CD4-positive, CD25-positive, alpha-beta regulatory T cell (primary cell): ENCODE measurements at regions not wholly inside any gene's neighbourhood (a gene's known extent, or its start where the extent isn't known, plus 50 kb on each side); places are given as distances from the start of the nearest gene placed in this dataset.
"Not testable (repeated sequence)": the region's sequence is repeated elsewhere in the genome, so short reads cannot be mapped to it uniquely, and the experiment has no call there.

Experiments used
- ATAC-seq, 2 donors: fragments of 150-1000 bp; cut with Tn5 transposase; one replicate each; pipeline ENCODE4 v1.10.0; 2021; ENCODE audit warnings: low read depth in 2 of 2, moderate number of reproducible peaks in 2 of 2, moderate library complexity in 1 of 2
- DNase-seq, 3 donors: peaks; one replicate each; pipeline versions ENCODE4 v3.0.0 to v3.0.0-alpha.2; 2012 to 2022; ENCODE audit warnings: mixed read lengths in 1 of 3
- H3K27ac ChIP-seq: one replicate; pipeline ENCODE4 v1.7.0; 2013; ENCODE audit warnings: mild to moderate bottlenecking, low read length; ENCODE audit not compliant: insufficient read depth, poor library complexity, severe bottlenecking
- H3K27me3 ChIP-seq: one replicate; pipeline ENCODE4 v1.7.0; 2013; ENCODE audit warnings: low read length; ENCODE audit not compliant: control insufficient read depth, insufficient read depth
- H3K36me3 ChIP-seq: one replicate; pipeline ENCODE4 v1.7.0; 2013; ENCODE audit warnings: mild to moderate bottlenecking, low read length, moderate library complexity; ENCODE audit not compliant: control insufficient read depth, insufficient read depth
- H3K4me1 ChIP-seq: 2 replicates; pipeline ENCODE4 v1.7.0; 2013; ENCODE audit warnings: mild to moderate bottlenecking, low read length; ENCODE audit not compliant: insufficient read depth, control insufficient read depth, poor library complexity, severe bottlenecking
- H3K4me3 ChIP-seq: one replicate; pipeline ENCODE4 v1.7.0; 2013; ENCODE audit warnings: low read depth, mild to moderate bottlenecking, low read length, moderate library complexity
- H3K9me3 ChIP-seq, 2 experiments: 1 replicate in 1 of 2; 2 replicates in 1 of 2; pipeline ENCODE4 v1.7.0; 2013; ENCODE audit warnings: low read length in 2 of 2, mild to moderate bottlenecking in 1 of 2, moderate library complexity in 1 of 2; ENCODE audit not compliant: control insufficient read depth in 2 of 2
- H3K27ac Mint-ChIP-seq, 3 donors: one replicate each; pipeline ENCODE4 v1.8.0; 2020 to 2022; ENCODE audit warnings: mild to moderate bottlenecking in 3 of 3, mixed read lengths in 3 of 3, moderate library complexity in 2 of 3
- H3K27me3 Mint-ChIP-seq: one replicate; pipeline ENCODE4 v1.8.0; 2022; ENCODE audit warnings: mild to moderate bottlenecking, mixed read lengths
- H3K36me3 Mint-ChIP-seq: one replicate; pipeline ENCODE4 v1.8.0; 2020; ENCODE audit warnings: mixed read lengths
- H3K4me1 Mint-ChIP-seq, 4 donors: one replicate each; pipeline ENCODE4 v1.8.0; 2020 to 2022; ENCODE audit warnings: mixed read lengths in 4 of 4, mild to moderate bottlenecking in 1 of 4
- H3K4me3 Mint-ChIP-seq, 4 donors: one replicate each; pipeline ENCODE4 v1.8.0; 2020 to 2022; ENCODE audit warnings: mild to moderate bottlenecking in 4 of 4, mixed read lengths in 4 of 4, moderate library complexity in 3 of 4
- H3K9me3 Mint-ChIP-seq, 7 donors: one replicate each; pipeline ENCODE4 v1.8.0; 2020 to 2022; ENCODE audit warnings: mixed read lengths in 7 of 7, mild to moderate bottlenecking in 3 of 7, moderate library complexity in 2 of 7

GRCh38 chr4:28259951-28260350 lies 1399.3 kb downstream of the STIM2 start:
- H3K4me1 Mint-ChIP-seq: no peaks in the 10 kb centered on the region
- H3K36me3 Mint-ChIP-seq: no peaks in the 10 kb centered on the region
- H3K27me3 Mint-ChIP-seq: no peaks in the 10 kb centered on the region
- H3K9me3 Mint-ChIP-seq: peaks cover 0 to 14% (median 8%) of the 10 kb centered on the region in 7 donors
- Histone ChIP-seq H3K36me3 (no peaks in the 10 kb centered on the region), H3K27ac (no peak overlapping the region), H3K4me1 (no peaks in the 10 kb centered on the region), H3K4me3 (no peak overlapping the region), H3K27me3 (no peaks in the 10 kb centered on the region), H3K9me3 (peaks cover 1 to 6% of the 10 kb centered on the region in 2 experiments)
- no peak for DNase-seq
- no peak for ATAC-seq
- H3K27ac Mint-ChIP-seq: no peak overlapping the region
- H3K4me3 Mint-ChIP-seq: no peak overlapping the region

GRCh38 chr4:28267166-28267565 lies 1406.5 kb downstream of the STIM2 start:
- DNase-seq: no peak
- Mint-ChIP-seq H3K36me3 (no peaks in the 10 kb centered on the region), H3K4me3 (no peak overlapping the region), H3K27me3 (no peaks in the 10 kb centered on the region), H3K27ac (no peak overlapping the region), H3K4me1 (no peaks in the 10 kb centered on the region), H3K9me3 (peaks cover 0 to 19% (median 3%) of the 10 kb centered on the region in 7 donors)
- H3K4me3 ChIP-seq: no peak overlapping the region
- H3K27me3 ChIP-seq: no peaks in the 10 kb centered on the region
- no peak for ATAC-seq
- H3K9me3 ChIP-seq: peaks cover 0 to 6% of the 10 kb centered on the region in 2 experiments
- no peaks in the 10 kb centered on the region for H3K4me1 ChIP-seq
- no peak overlapping the region for H3K27ac ChIP-seq
- no peaks in the 10 kb centered on the region for H3K36me3 ChIP-seq

- Mint-ChIP-seq H3K36me3 (no peaks in the 10 kb centered on the region), H3K27ac (no peak overlapping the region), H3K27me3 (no peaks in the 10 kb centered on the region), H3K4me1 (no peaks in the 10 kb centered on the region), H3K4me3 (no peak overlapping the region), H3K9me3 (peaks cover 0 to 16% (median 7%) of the 10 kb centered on the region in 7 donors)
- DNase-seq (no peak), ATAC-seq (no peak)
- no peaks in the 10 kb centered on the region for H3K9me3 ChIP-seq
- no peaks in the 10 kb centered on the region for H3K27me3 ChIP-seq
- no peaks in the 10 kb centered on the region for H3K4me1 ChIP-seq
- H3K36me3 ChIP-seq: no peaks in the 10 kb centered on the region
- H3K4me3 ChIP-seq: no peak overlapping the region
- H3K27ac ChIP-seq: no peak overlapping the region
Observed at GRCh38 chr4:28269426-28269825, 1408.8 kb downstream of the STIM2 start.

GRCh38 chr4:28277931-28278330 lies 1417.3 kb downstream of the STIM2 start:
- Mint-ChIP-seq H3K4me3 (no peak overlapping the region), H3K9me3 (peaks cover 2 to 40% (median 15%) of the 10 kb centered on the region in 7 donors), H3K27ac (no peak overlapping the region), H3K27me3 (no peaks in the 10 kb centered on the region), H3K4me1 (no peaks in the 10 kb centered on the region), H3K36me3 (no peaks in the 10 kb centered on the region)
- DNase-seq (no peak), ATAC-seq (no peak)
- Histone ChIP-seq H3K36me3 (no peaks in the 10 kb centered on the region), H3K9me3 (peaks cover 5 to 6% of the 10 kb centered on the region in 2 experiments), H3K4me3 (no peak overlapping the region), H3K4me1 (no peaks in the 10 kb centered on the region), H3K27ac (no peak overlapping the region), H3K27me3 (no peaks in the 10 kb centered on the region)

GRCh38 chr4:28278676-28279075 lies 1418.0 kb downstream of the STIM2 start:
- no peak overlapping the region for H3K4me3 Mint-ChIP-seq
- Histone ChIP-seq H3K27me3 (no peaks in the 10 kb centered on the region), H3K36me3 (no peaks in the 10 kb centered on the region), H3K4me1 (no peaks in the 10 kb centered on the region), H3K9me3 (peaks cover 5 to 6% of the 10 kb centered on the region in 2 experiments), H3K27ac (no peak overlapping the region), H3K4me3 (no peak overlapping the region)
- no peaks in the 10 kb centered on the region for H3K36me3 Mint-ChIP-seq
- H3K4me1 Mint-ChIP-seq: no peaks in the 10 kb centered on the region
- ATAC-seq: no peak
- peaks cover 3 to 46% (median 14%) of the 10 kb centered on the region in 7 donors for H3K9me3 Mint-ChIP-seq
- no peaks in the 10 kb centered on the region for H3K27me3 Mint-ChIP-seq
- DNase-seq: no peak
- no peak overlapping the region for H3K27ac Mint-ChIP-seq

- DNase-seq (no peak), ATAC-seq (no peak)
- Mint-ChIP-seq H3K27me3 (no peaks in the 10 kb centered on the region), H3K9me3 (peaks cover 3 to 52% (median 15%) of the 10 kb centered on the region in 7 donors), H3K36me3 (no peaks in the 10 kb centered on the region), H3K27ac (peak overlapping the region in 1 of 3 donors; percentile 3), H3K4me3 (no peak overlapping the region), H3K4me1 (no peaks in the 10 kb centered on the region)
- H3K27ac ChIP-seq: no peak overlapping the region
- H3K27me3 ChIP-seq: no peaks in the 10 kb centered on the region
- H3K4me1 ChIP-seq: no peaks in the 10 kb centered on the region
- H3K9me3 ChIP-seq: peaks cover 5 to 6% of the 10 kb centered on the region in 2 experiments
- no peaks in the 10 kb centered on the region for H3K36me3 ChIP-seq
- H3K4me3 ChIP-seq: no peak overlapping the region
Observed at GRCh38 chr4:28279249-28279648, 1418.6 kb downstream of the STIM2 start.

- H3K27me3 ChIP-seq, H3K9me3 ChIP-seq, H3K4me3 Mint-ChIP-seq, ATAC-seq, H3K27me3 Mint-ChIP-seq, H3K36me3 Mint-ChIP-seq, DNase-seq, H3K4me3 ChIP-seq, H3K4me1 ChIP-seq, H3K36me3 ChIP-seq, H3K27ac Mint-ChIP-seq, H3K4me1 Mint-ChIP-seq, H3K27ac ChIP-seq: not testable (repeated sequence)
- H3K9me3 Mint-ChIP-seq: peaks cover 4 to 59% (median 12%) of the 10 kb centered on the region in 7 donors
Observed at GRCh38 chr4:28286266-28286665, 1425.6 kb downstream of the STIM2 start.

GRCh38 chr4:28287831-28288233 lies 1427.2 kb downstream of the STIM2 start:
- Histone ChIP-seq H3K9me3 (peaks cover 0 to 2% of the 10 kb centered on the region in 2 experiments), H3K27ac (no peak overlapping the region), H3K4me3 (no peak overlapping the region), H3K27me3 (no peaks in the 10 kb centered on the region), H3K36me3 (no peaks in the 10 kb centered on the region), H3K4me1 (no peaks in the 10 kb centered on the region)
- Mint-ChIP-seq H3K4me3 (no peak overlapping the region), H3K36me3 (no peaks in the 10 kb centered on the region), H3K9me3 (peaks cover 3 to 43% (median 9%) of the 10 kb centered on the region in 7 donors), H3K27me3 (no peaks in the 10 kb centered on the region), H3K4me1 (no peaks in the 10 kb centered on the region), H3K27ac (no peak overlapping the region)
- ATAC-seq (no peak), DNase-seq (no peak)
